Endothelial cell (in vitro differentiated cells): ENCODE measurements at regions not wholly inside any gene's neighbourhood (a gene's known extent, or its start where the extent isn't known, plus 50 kb on each side); places are given as distances from the start of the nearest gene placed in this dataset.

Experiments used
- DNase-seq: peaks from one replicate; pipeline ENCODE4 v3.0.0; 2021; ENCODE audit warnings: low spot score
- H3K27ac Mint-ChIP-seq: one replicate; pipeline ENCODE4 v1.8.0; 2021; ENCODE audit warnings: mixed read lengths, inconsistent platforms; ENCODE audit not compliant: unreplicated experiment
- H3K27me3 Mint-ChIP-seq: one replicate; pipeline ENCODE4 v1.8.0; 2021; ENCODE audit warnings: mild to moderate bottlenecking, moderate library complexity, mixed read lengths, inconsistent platforms; ENCODE audit not compliant: unreplicated experiment
- H3K36me3 Mint-ChIP-seq: one replicate; pipeline ENCODE4 v1.8.0; 2021; ENCODE audit warnings: mild to moderate bottlenecking, low read depth, mixed read lengths, inconsistent platforms; ENCODE audit not compliant: unreplicated experiment
- H3K4me1 Mint-ChIP-seq: one replicate; pipeline ENCODE4 v1.8.0; 2021; ENCODE audit warnings: mild to moderate bottlenecking, mixed read lengths, inconsistent platforms; ENCODE audit not compliant: unreplicated experiment
- H3K4me3 Mint-ChIP-seq: one replicate; pipeline ENCODE4 v1.8.0; 2021; ENCODE audit warnings: mild to moderate bottlenecking, mixed read lengths, inconsistent platforms; ENCODE audit not compliant: unreplicated experiment
- H3K9me3 Mint-ChIP-seq: one replicate; pipeline ENCODE4 v1.8.0; 2021; ENCODE audit warnings: mixed read lengths, inconsistent platforms; ENCODE audit not compliant: unreplicated experiment
- CTCF ChIP-seq: fragments of 200-600 bp; sonication (generic); IDR thresholded peaks from one replicate; pipeline ENCODE4 v1.5.0; 2021; ENCODE audit warnings: antibody characterized with exemption; ENCODE audit not compliant: unreplicated experiment

GRCh38 chr7:96786998-96787395 lies 77.4 kb upstream of the SEM1 start:
- peaks cover 4% of the 10 kb centered on the region for H3K27me3 Mint-ChIP-seq
- no peaks in the 10 kb centered on the region for H3K9me3 Mint-ChIP-seq
- DNase-seq: no peak
- no peaks in the 10 kb centered on the region for H3K36me3 Mint-ChIP-seq
- peaks cover 8% of the 10 kb centered on the region for H3K4me1 Mint-ChIP-seq
- no peak for TF ChIP-seq CTCF
- H3K4me3 Mint-ChIP-seq: no peak overlapping the region
- no peak overlapping the region for H3K27ac Mint-ChIP-seq

- Mint-ChIP-seq H3K9me3 (no peaks in the 10 kb centered on the region), H3K36me3 (no peaks in the 10 kb centered on the region), H3K4me1 (peaks cover 8% of the 10 kb centered on the region), H3K27me3 (peaks cover 8% of the 10 kb centered on the region), H3K27ac (no peak overlapping the region), H3K4me3 (no peak overlapping the region)
- DNase-seq: no peak
- no peak for TF ChIP-seq CTCF
Measured at GRCh38 chr7:96789914-96790313, 80.3 kb upstream of the SEM1 start.

- DNase-seq: no peak
- Mint-ChIP-seq H3K4me1 (no peaks in the 10 kb centered on the region), H3K9me3 (no peaks in the 10 kb centered on the region), H3K4me3 (no peak overlapping the region), H3K27me3 (peaks cover 5% of the 10 kb centered on the region), H3K27ac (no peak overlapping the region), H3K36me3 (no peaks in the 10 kb centered on the region)
- TF ChIP-seq CTCF: no peak
Measured at GRCh38 chr7:96792115-96792514, 82.5 kb upstream of the SEM1 start.

GRCh38 chr7:96794063-96794462 lies 84.4 kb upstream of the SEM1 start:
- no peak overlapping the region for H3K4me3 Mint-ChIP-seq
- no peaks in the 10 kb centered on the region for H3K36me3 Mint-ChIP-seq

GRCh38 chr7:96800122-96800521 lies 90.5 kb upstream of the SEM1 start:
- Mint-ChIP-seq H3K9me3 (no peaks in the 10 kb centered on the region), H3K4me3 (no peak overlapping the region), H3K4me1 (no peaks in the 10 kb centered on the region), H3K27me3 (no peaks in the 10 kb centered on the region), H3K27ac (no peak overlapping the region), H3K36me3 (no peaks in the 10 kb centered on the region)
- no peak for DNase-seq
- no peak for TF ChIP-seq CTCF

More at GRCh38 chr7:96794063-96794462, 84.4 kb upstream of the SEM1 start:
- Mint-ChIP-seq H3K27me3 (peaks cover 5% of the 10 kb centered on the region), H3K27ac (no peak overlapping the region), H3K4me1 (no peaks in the 10 kb centered on the region), H3K9me3 (no peaks in the 10 kb centered on the region)
- TF ChIP-seq CTCF: no peak
- no peak for DNase-seq
